ENCODE measurements at regions not wholly inside any gene's neighbourhood (a gene's known extent, or its start where the extent isn't known, plus 50 kb on each side); places are given as distances from the start of the nearest gene placed in this dataset.

GRCh38 chr10:35896001-35896400 is 253.9 kb upstream of the FZD8 start:
- H3F3A ChIP-seq (ENCODE audit: low read depth), result no peaks in the 10 kb centered on the region
- H3K4me1 ChIP-seq (ENCODE audit: insufficient read depth, low read length, poor library complexity, severe bottlenecking), result no peaks in the 10 kb centered on the region
- no peak overlapping the region for H3K4me3 ChIP-seq (ENCODE audit: low read length, poor library complexity, severe bottlenecking)
- H3K27me3 ChIP-seq (ENCODE audit: insufficient read depth, low read length, poor library complexity, severe bottlenecking), result no peaks in the 10 kb centered on the region
- no peak for TF ChIP-seq EZH2phosphoT487 (IDR thresholded peaks at IDR 0.05; ENCODE audit: borderline replicate concordance)
- no peak for TF ChIP-seq CTCF (conservative IDR thresholded peaks at IDR 0.05; ENCODE audit: low read length)
- H2AFZ ChIP-seq (ENCODE audit: low read length), result no peak overlapping the region
- H3K79me2 ChIP-seq (ENCODE audit: insufficient read depth, low read length), result no peaks in the 10 kb centered on the region
- no peaks in the 10 kb centered on the region; the same call in 1 of the 2 replicates for H3K9me3 ChIP-seq (ENCODE audit: insufficient read depth, low read depth, low read length)
- H4K20me1 ChIP-seq (ENCODE audit: insufficient read depth, low read length, poor library complexity, severe bottlenecking), result no peaks in the 10 kb centered on the region
- no peak overlapping the region for H3K9ac ChIP-seq (ENCODE audit: low read depth, low read length, poor library complexity, severe bottlenecking)
- no peaks in the 10 kb centered on the region for H3K36me3 ChIP-seq (ENCODE audit: insufficient read depth, low read length)
- H3K4me2 ChIP-seq (ENCODE audit: low read depth, low read length, poor library complexity, severe bottlenecking), result no peak overlapping the region
- H3K9me2 ChIP-seq (replicated peaks; ENCODE audit: low read depth, low read length), result no peaks in the 10 kb centered on the region

GRCh38 chr10:35895331-35895730 is 253.2 kb upstream of the FZD8 start:
- Histone ChIP-seq H3K9me2 (replicated peaks; ENCODE audit: low read depth, low read length) (no peaks in the 10 kb centered on the region), H2AFZ (ENCODE audit: low read length) (no peak overlapping the region), H3K4me2 (ENCODE audit: low read depth, low read length, poor library complexity, severe bottlenecking) (no peak overlapping the region), H3F3A (ENCODE audit: low read depth) (no peaks in the 10 kb centered on the region), H3K9ac (ENCODE audit: low read depth, low read length, poor library complexity, severe bottlenecking) (no peak overlapping the region), H3K79me2 (ENCODE audit: insufficient read depth, low read length) (no peaks in the 10 kb centered on the region), H3K9me3 (ENCODE audit: insufficient read depth, low read depth, low read length) (no peaks in the 10 kb centered on the region; the same call in 1 of the 2 replicates), H4K20me1 (ENCODE audit: insufficient read depth, low read length, poor library complexity, severe bottlenecking) (no peaks in the 10 kb centered on the region), H3K4me3 (ENCODE audit: low read length, poor library complexity, severe bottlenecking) (no peak overlapping the region), H3K27me3 (ENCODE audit: insufficient read depth, low read length, poor library complexity, severe bottlenecking) (no peaks in the 10 kb centered on the region), H3K36me3 (ENCODE audit: insufficient read depth, low read length) (no peaks in the 10 kb centered on the region), H3K4me1 (ENCODE audit: insufficient read depth, low read length, poor library complexity, severe bottlenecking) (no peaks in the 10 kb centered on the region)
- TF ChIP-seq CTCF (conservative IDR thresholded peaks at IDR 0.05; ENCODE audit: low read length) (no peak), EZH2phosphoT487 (IDR thresholded peaks at IDR 0.05; ENCODE audit: borderline replicate concordance) (no peak)

GRCh38 chr10:35892526-35892925 is 250.4 kb upstream of the FZD8 start:
- H4K20me1 ChIP-seq (ENCODE audit: insufficient read depth, low read length, poor library complexity, severe bottlenecking), result no peaks in the 10 kb centered on the region
- H3K9ac ChIP-seq (ENCODE audit: low read depth, low read length, poor library complexity, severe bottlenecking), result no peak overlapping the region
- H3K9me2 ChIP-seq (replicated peaks; ENCODE audit: low read depth, low read length), result no peaks in the 10 kb centered on the region
- no peak overlapping the region for H3K4me3 ChIP-seq (ENCODE audit: low read length, poor library complexity, severe bottlenecking)
- H3F3A ChIP-seq (ENCODE audit: low read depth), result no peaks in the 10 kb centered on the region
- H3K36me3 ChIP-seq (ENCODE audit: insufficient read depth, low read length), result no peaks in the 10 kb centered on the region
- no peak for TF ChIP-seq EZH2phosphoT487 (IDR thresholded peaks at IDR 0.05; ENCODE audit: borderline replicate concordance)
- no peak for TF ChIP-seq CTCF (conservative IDR thresholded peaks at IDR 0.05; ENCODE audit: low read length)
- no peak overlapping the region for H3K4me2 ChIP-seq (ENCODE audit: low read depth, low read length, poor library complexity, severe bottlenecking)
- H2AFZ ChIP-seq (ENCODE audit: low read length), result no peak overlapping the region
- H3K9me3 ChIP-seq (ENCODE audit: insufficient read depth, low read depth, low read length), result no peaks in the 10 kb centered on the region
- no peaks in the 10 kb centered on the region for H3K4me1 ChIP-seq (ENCODE audit: insufficient read depth, low read length, poor library complexity, severe bottlenecking)
- no peaks in the 10 kb centered on the region for H3K27me3 ChIP-seq (ENCODE audit: insufficient read depth, low read length, poor library complexity, severe bottlenecking)
- H3K79me2 ChIP-seq (ENCODE audit: insufficient read depth, low read length), result no peaks in the 10 kb centered on the region

All from Loucy (cell line).